Hepatocyte (in vitro differentiated cells): ENCODE measurements at regions not wholly inside any gene's neighbourhood (a gene's known extent, or its start where the extent isn't known, plus 50 kb on each side); places are given as distances from the start of the nearest gene placed in this dataset.

Experiments used
- EZH2 ChIP-seq: fragments of 200-600 bp; sonication (generic); IDR thresholded peaks from 2 replicates; pipeline ENCODE4 v1.6.1; 2016; ENCODE audit warnings: antibody characterized with exemption, mild to moderate bottlenecking, borderline replicate concordance
- EZH2phosphoT487 ChIP-seq: fragments of 200-600 bp; sonication (generic); IDR thresholded peaks from one replicate; pipeline ENCODE4 v1.6.1; 2018; ENCODE audit warnings: antibody characterized with exemption, mild to moderate bottlenecking, low read depth, moderate library complexity; ENCODE audit not compliant: unreplicated experiment, severe bottlenecking
- TF ChIP-seq, protein P1 (sequence below): fragments of 200-600 bp; sonication (generic); IDR thresholded peaks from 2 replicates; pipeline ENCODE4 v1.5.1; 2016; ENCODE audit warnings: antibody characterized with exemption, mild to moderate bottlenecking; ENCODE audit not compliant: poor library complexity

DNA sequence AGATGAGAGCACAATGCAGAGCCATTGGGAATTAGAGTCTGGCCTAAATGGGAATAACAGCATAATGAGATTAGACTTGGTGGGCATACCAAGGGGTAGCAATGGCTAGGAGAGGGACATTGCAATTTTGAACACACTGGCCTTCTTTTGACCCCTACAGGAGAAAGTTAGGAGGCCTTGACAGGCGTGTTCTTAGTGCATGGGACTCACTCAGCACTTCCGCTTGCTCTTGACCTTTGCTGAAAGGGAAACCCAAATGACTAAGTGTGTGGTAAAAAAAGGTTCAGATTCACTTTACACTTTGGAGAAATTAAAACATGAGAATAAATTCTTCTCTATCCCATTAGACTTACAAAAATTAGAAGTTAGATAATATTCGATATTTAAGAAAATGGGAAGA, 317.4 kb downstream of the DIPK2A start:
- TF ChIP-seq, protein P1, sequence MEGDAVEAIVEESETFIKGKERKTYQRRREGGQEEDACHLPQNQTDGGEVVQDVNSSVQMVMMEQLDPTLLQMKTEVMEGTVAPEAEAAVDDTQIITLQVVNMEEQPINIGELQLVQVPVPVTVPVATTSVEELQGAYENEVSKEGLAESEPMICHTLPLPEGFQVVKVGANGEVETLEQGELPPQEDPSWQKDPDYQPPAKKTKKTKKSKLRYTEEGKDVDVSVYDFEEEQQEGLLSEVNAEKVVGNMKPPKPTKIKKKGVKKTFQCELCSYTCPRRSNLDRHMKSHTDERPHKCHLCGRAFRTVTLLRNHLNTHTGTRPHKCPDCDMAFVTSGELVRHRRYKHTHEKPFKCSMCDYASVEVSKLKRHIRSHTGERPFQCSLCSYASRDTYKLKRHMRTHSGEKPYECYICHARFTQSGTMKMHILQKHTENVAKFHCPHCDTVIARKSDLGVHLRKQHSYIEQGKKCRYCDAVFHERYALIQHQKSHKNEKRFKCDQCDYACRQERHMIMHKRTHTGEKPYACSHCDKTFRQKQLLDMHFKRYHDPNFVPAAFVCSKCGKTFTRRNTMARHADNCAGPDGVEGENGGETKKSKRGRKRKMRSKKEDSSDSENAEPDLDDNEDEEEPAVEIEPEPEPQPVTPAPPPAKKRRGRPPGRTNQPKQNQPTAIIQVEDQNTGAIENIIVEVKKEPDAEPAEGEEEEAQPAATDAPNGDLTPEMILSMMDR: no peak
- TF ChIP-seq EZH2 (no peak), EZH2phosphoT487 (no peak)
